GM12878 (cell line): ENCODE measurements at regions not wholly inside any gene's neighbourhood (a gene's known extent, or its start where the extent isn't known, plus 50 kb on each side); places are given as distances from the start of the nearest gene placed in this dataset.

ENCODE experiments used
- ATAC-seq: fragments of 200-7000 bp; cut with Tn5 transposase; 3 replicates; pipeline ENCODE4 v1.9.1; 2020; ENCODE audit warnings: mild to moderate bottlenecking, moderate library complexity
- BruUV-seq: library from RNA; stranded (reverse); fragments of 400-500 nt; replicated peaks from 2 replicates; lab custom pipeline; 2021; lab: Mats Ljungman, UMichigan
- CTCF ChIA-PET: fragments of 300-600 bp; sonication (Branson Sonifier 250); formaldehyde crosslinking; extraction: SDS; loops from one replicate; lab custom pipeline; 2021; ENCODE audit warnings: inconsistent platforms; lab: Yijun Ruan, JAX
- POLR2A ChIA-PET: fragments of 350-600 bp; formaldehyde crosslinking; extraction: SDS; loops from one replicate; lab custom pipeline; 2021; ENCODE audit warnings: inconsistent platforms; lab: Charles Lee
- RAD21 ChIA-PET: fragments of 300-600 bp; sonication (Branson Sonifier 250); formaldehyde crosslinking; loops from one replicate; lab custom pipeline; 2023; ENCODE audit warnings: antibody characterized with exemption; ENCODE audit not compliant: unreplicated experiment; lab: Charles Lee
- SMC1A ChIA-PET: fragments of 300-600 bp; sonication (Branson Sonifier 250); formaldehyde crosslinking; loops from one replicate; lab custom pipeline; 2023; ENCODE audit not compliant: unreplicated experiment, uncharacterized antibody; lab: Charles Lee
- DNase-seq: peaks from one replicate; pipeline ENCODE4 v3.0.0-alpha.2; 2011; ENCODE audit warnings: low read depth, low spot score
- FAIRE-seq: peaks from 3 replicates; lab custom pipeline; 2011; peaks lifted over from hg19 to GRCh38; lab: Jason Lieb, UNC
- H2AFZ ChIP-seq: 2 replicates; pipeline ENCODE4 v1.6.0; 2011; ENCODE audit warnings: low read depth, low read length, control low read depth; ENCODE audit not compliant: control insufficient read depth
- H3K27ac ChIP-seq: 2 replicates; pipeline ENCODE4 v1.5.1; 2011; ENCODE audit warnings: control low read depth; ENCODE audit not compliant: control insufficient read depth, insufficient read depth
- H3K27me3 ChIP-seq, 2 experiments: replicated peaks in 1 of 2; 2 replicates each; pipeline versions ENCODE4 v1.6.0 to v1.6.1; 2011; ENCODE audit warnings: low read length in 1 of 2; ENCODE audit not compliant: control insufficient read depth in 2 of 2, insufficient read depth in 2 of 2
- H3K36me3 ChIP-seq, 2 experiments: 2 replicates each; pipeline ENCODE4 v1.5.1; 2011; ENCODE audit warnings: low read length in 1 of 2; ENCODE audit not compliant: control insufficient read depth in 2 of 2, insufficient read depth in 2 of 2
- H3K4me1 ChIP-seq: 2 replicates; pipeline ENCODE4 v1.6.1; 2011; ENCODE audit warnings: mild to moderate bottlenecking, low read length, moderate library complexity, mixed read lengths; ENCODE audit not compliant: control insufficient read depth, insufficient read depth
- H3K4me2 ChIP-seq: 2 replicates; pipeline ENCODE4 v1.6.0; 2011; ENCODE audit warnings: control low read depth; ENCODE audit not compliant: control insufficient read depth, insufficient read depth
- H3K4me3 ChIP-seq: fragments of 200-600 bp; sonication (generic); 2 replicates; pipeline ENCODE4 v1.5.1; 2016
- H3K79me2 ChIP-seq: 2 replicates; pipeline ENCODE4 v1.6.0; 2011; ENCODE audit warnings: low read length; ENCODE audit not compliant: control insufficient read depth, insufficient read depth
- H3K9ac ChIP-seq: 2 replicates; pipeline ENCODE4 v1.8.0; 2011; ENCODE audit warnings: low read length, control low read depth, mixed read lengths; ENCODE audit not compliant: control insufficient read depth, insufficient read depth
- H3K9me3 ChIP-seq: replicated peaks from 3 replicates; pipeline ENCODE4 v1.5.1; 2011; ENCODE audit warnings: mild to moderate bottlenecking, low read length; ENCODE audit not compliant: control insufficient read depth, insufficient read depth
- H4K20me1 ChIP-seq: 2 replicates; pipeline ENCODE4 v1.6.0; 2011; ENCODE audit not compliant: control insufficient read depth, insufficient read depth
- BMI1 ChIP-seq: fragments of 450-650 bp; IDR thresholded peaks from 2 replicates; pipeline ENCODE4 v1.6.1; 2016; ENCODE audit warnings: mild to moderate bottlenecking, moderate library complexity, borderline replicate concordance
- CREB1 ChIP-seq: IDR thresholded peaks from 2 replicates; pipeline ENCODE4 v1.6.1; 2012; ENCODE audit warnings: low read depth, mild to moderate bottlenecking, inconsistent platforms
- EGR1 ChIP-seq, 2 experiments: IDR thresholded peaks; 1 replicate in 1 of 2; 2 replicates in 1 of 2; pipeline ENCODE4 v1.6.1; 2011 to 2012; ENCODE audit warnings: low read depth in 2 of 2, low read length in 2 of 2, borderline replicate concordance in 1 of 2, mild to moderate bottlenecking in 1 of 2, moderate library complexity in 1 of 2
- IRF4 ChIP-seq: IDR thresholded peaks from 2 replicates; pipeline ENCODE4 v1.6.1; 2011; ENCODE audit warnings: low read depth, low read length
- JUNB ChIP-seq: IDR thresholded peaks from 2 replicates; pipeline ENCODE4 v1.6.1; 2016; ENCODE audit warnings: antibody characterized with exemption, mild to moderate bottlenecking
- MEF2A ChIP-seq: IDR thresholded peaks from 2 replicates; pipeline ENCODE4 v1.6.1; 2011; ENCODE audit warnings: low read depth, mild to moderate bottlenecking, low read length, moderate library complexity; ENCODE audit not compliant: insufficient read depth
- NFYA ChIP-seq: IDR thresholded peaks from 2 replicates; pipeline ENCODE4 v1.6.1; 2011; ENCODE audit warnings: low read depth, mild to moderate bottlenecking, low read length, improper control_type of control experiment, borderline replicate concordance
- PAX8 ChIP-seq: fragments of 450-650 bp; IDR thresholded peaks from 2 replicates; pipeline ENCODE4 v1.6.1; 2017; ENCODE audit warnings: mild to moderate bottlenecking, moderate library complexity
- SMAD1 ChIP-seq: fragments of 450-650 bp; IDR thresholded peaks from 2 replicates; pipeline ENCODE4 v1.6.1; 2018; ENCODE audit warnings: mild to moderate bottlenecking, low read depth; ENCODE audit not compliant: partially characterized antibody
- SMC3 ChIP-seq: IDR thresholded peaks from 2 replicates; pipeline ENCODE4 v1.6.1; 2011; ENCODE audit warnings: low read length, improper control_type of control experiment, borderline replicate concordance
- SP1 ChIP-seq: IDR thresholded peaks from one replicate; pipeline ENCODE4 v1.6.1; 2011; ENCODE audit warnings: low read depth, low read length
- ZZZ3 ChIP-seq: IDR thresholded peaks from 2 replicates; pipeline ENCODE4 v1.6.1; 2011; ENCODE audit warnings: low read depth; ENCODE audit not compliant: control insufficient read depth, insufficient read length
- WGBS: methylation state at CpG from one replicate; pipeline ENCODE4 v1.1.6; 2016; ENCODE audit warnings: low lambda C conversion rate; ENCODE audit not compliant: insufficient replicate concordance, insufficient coverage; ENCODE audit errors: missing lambda C conversion rate; 5-methylcytosine and 5-hydroxymethylcytosine counted together
- in situ Hi-C: fragments of 300-500 bp; cut with MboI; formaldehyde crosslinking; loops from 9 replicates; pipeline ENCODE4 v1.14.3; 2018; ENCODE audit warnings: mixed read lengths
- intact Hi-C: fragments of 100-400 bp; cut with micrococcal nuclease; formaldehyde crosslinking; loops from one replicate; pipeline ENCODE4 v1.14.2; 2022; ENCODE audit not compliant: unreplicated experiment
- TF ChIP-seq, protein P1 (sequence below): IDR thresholded peaks from 2 replicates; pipeline ENCODE4 v1.6.1; 2012; ENCODE audit warnings: low read depth, low read length, improper control_type of control experiment
- TF ChIP-seq, protein P2 (sequence below): fragments of 450-650 bp; IDR thresholded peaks from 2 replicates; pipeline ENCODE4 v1.6.1; 2016; ENCODE audit warnings: mild to moderate bottlenecking
- TF ChIP-seq, protein P3 (sequence below): fragments of 450-650 bp; formaldehyde crosslinking; IDR thresholded peaks from 2 replicates; pipeline ENCODE4 v1.5.0; 2022; ENCODE audit warnings: mild to moderate bottlenecking, missing genetic modification characterization
- TF ChIP-seq, protein P4 (sequence below): IDR thresholded peaks from 2 replicates; pipeline ENCODE4 v1.6.1; 2011; ENCODE audit warnings: mild to moderate bottlenecking, low read depth, low read length, moderate library complexity; ENCODE audit not compliant: insufficient replicate concordance

DNA sequence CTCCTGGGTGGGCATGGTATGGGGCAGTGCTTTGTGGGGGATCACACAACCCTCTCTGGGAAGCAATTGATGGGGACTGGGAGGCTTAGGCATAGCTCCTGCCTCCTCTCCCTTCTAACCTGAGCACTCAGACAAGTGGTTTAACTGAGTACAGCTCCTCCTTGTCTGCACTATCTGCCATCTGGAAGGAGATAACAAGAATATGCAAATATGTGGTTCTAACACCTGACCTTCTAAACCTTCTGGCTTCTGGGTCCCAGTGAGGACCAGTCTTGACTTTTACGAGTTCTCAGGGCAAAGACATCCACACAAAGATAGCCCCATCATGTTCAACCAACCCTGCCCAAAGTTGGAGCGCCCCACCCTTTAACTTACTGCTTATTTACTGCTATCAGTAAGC lies 381.0 kb upstream of the TSHZ3 start:
- POLR2A ChIA-PET = no interaction called here
- Histone ChIP-seq H3K4me3 (no peak overlapping the region), H3K9me3 (no peaks in the 10 kb centered on the region; the same call in 2 of the 3 replicates), H2AFZ (no peak overlapping the region), H3K27me3 (no peaks in the 10 kb centered on the region), H3K79me2 (no peaks in the 10 kb centered on the region), H3K9ac (no peak overlapping the region), H4K20me1 (no peaks in the 10 kb centered on the region), H3K4me1 (no peaks in the 10 kb centered on the region)
- ATAC-seq = no peak
- no peak for DNase-seq
- CTCF ChIA-PET = no interaction called here
- RAD21 ChIA-PET = no interaction called here
- no peak for FAIRE-seq
- BruUV-seq = no TSS peak
- TF ChIP-seq SMC3 (no peak), SP1 (no peak), IRF4 (no peak), PAX8 (no peak), MEF2A (no peak), EGR1 (IDR thresholded peaks at IDR 0.05; ENCODE audit: borderline replicate concordance in 1 of 2, low read depth in 2 of 2, low read length in 2 of 2) (no peak), ZZZ3 (no peak), CREB1 (no peak), SMAD1 (no peak), NFYA (no peak), JUNB (no peak), BMI1 (no peak)
- TF ChIP-seq, protein P1, sequence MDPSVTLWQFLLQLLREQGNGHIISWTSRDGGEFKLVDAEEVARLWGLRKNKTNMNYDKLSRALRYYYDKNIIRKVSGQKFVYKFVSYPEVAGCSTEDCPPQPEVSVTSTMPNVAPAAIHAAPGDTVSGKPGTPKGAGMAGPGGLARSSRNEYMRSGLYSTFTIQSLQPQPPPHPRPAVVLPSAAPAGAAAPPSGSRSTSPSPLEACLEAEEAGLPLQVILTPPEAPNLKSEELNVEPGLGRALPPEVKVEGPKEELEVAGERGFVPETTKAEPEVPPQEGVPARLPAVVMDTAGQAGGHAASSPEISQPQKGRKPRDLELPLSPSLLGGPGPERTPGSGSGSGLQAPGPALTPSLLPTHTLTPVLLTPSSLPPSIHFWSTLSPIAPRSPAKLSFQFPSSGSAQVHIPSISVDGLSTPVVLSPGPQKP = no peak
- TF ChIP-seq, protein P2, sequence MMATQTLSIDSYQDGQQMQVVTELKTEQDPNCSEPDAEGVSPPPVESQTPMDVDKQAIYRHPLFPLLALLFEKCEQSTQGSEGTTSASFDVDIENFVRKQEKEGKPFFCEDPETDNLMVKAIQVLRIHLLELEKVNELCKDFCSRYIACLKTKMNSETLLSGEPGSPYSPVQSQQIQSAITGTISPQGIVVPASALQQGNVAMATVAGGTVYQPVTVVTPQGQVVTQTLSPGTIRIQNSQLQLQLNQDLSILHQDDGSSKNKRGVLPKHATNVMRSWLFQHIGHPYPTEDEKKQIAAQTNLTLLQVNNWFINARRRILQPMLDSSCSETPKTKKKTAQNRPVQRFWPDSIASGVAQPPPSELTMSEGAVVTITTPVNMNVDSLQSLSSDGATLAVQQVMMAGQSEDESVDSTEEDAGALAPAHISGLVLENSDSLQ = no peak
- TF ChIP-seq, protein P3, sequence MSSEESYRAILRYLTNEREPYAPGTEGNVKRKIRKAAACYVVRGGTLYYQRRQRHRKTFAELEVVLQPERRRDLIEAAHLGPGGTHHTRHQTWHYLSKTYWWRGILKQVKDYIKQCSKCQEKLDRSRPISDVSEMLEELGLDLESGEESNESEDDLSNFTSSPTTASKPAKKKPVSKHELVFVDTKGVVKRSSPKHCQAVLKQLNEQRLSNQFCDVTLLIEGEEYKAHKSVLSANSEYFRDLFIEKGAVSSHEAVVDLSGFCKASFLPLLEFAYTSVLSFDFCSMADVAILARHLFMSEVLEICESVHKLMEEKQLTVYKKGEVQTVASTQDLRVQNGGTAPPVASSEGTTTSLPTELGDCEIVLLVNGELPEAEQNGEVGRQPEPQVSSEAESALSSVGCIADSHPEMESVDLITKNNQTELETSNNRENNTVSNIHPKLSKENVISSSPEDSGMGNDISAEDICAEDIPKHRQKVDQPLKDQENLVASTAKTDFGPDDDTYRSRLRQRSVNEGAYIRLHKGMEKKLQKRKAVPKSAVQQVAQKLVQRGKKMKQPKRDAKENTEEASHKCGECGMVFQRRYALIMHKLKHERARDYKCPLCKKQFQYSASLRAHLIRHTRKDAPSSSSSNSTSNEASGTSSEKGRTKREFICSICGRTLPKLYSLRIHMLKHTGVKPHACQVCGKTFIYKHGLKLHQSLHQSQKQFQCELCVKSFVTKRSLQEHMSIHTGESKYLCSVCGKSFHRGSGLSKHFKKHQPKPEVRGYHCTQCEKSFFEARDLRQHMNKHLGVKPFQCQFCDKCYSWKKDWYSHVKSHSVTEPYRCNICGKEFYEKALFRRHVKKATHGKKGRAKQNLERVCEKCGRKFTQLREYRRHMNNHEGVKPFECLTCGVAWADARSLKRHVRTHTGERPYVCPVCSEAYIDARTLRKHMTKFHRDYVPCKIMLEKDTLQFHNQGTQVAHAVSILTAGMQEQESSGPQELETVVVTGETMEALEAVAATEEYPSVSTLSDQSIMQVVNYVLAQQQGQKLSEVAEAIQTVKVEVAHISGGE (CRISPR knock-in tag) = no peak
- TF ChIP-seq, protein P4, sequence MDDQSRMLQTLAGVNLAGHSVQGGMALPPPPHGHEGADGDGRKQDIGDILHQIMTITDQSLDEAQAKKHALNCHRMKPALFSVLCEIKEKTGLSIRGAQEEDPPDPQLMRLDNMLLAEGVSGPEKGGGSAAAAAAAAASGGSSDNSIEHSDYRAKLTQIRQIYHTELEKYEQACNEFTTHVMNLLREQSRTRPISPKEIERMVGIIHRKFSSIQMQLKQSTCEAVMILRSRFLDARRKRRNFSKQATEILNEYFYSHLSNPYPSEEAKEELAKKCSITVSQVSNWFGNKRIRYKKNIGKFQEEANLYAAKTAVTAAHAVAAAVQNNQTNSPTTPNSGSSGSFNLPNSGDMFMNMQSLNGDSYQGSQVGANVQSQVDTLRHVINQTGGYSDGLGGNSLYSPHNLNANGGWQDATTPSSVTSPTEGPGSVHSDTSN = no peak
- TF ChIP-seq, all 136 proteins: peak for 0
- intact Hi-C loops = no loop called here
- Histone ChIP-seq H3K4me2 (no peak overlapping the region), H3K27ac (no peak overlapping the region), H3K36me3 (no peaks in the 10 kb centered on the region)
- in situ Hi-C loops = no loop called here
- SMC1A ChIA-PET = no interaction called here
- 0% methylated on average over 2 of the region's 2 CpGs for WGBS
